ENCODE measurements at regions not wholly inside any gene's neighbourhood (a gene's known extent, or its start where the extent isn't known, plus 50 kb on each side); places are given as distances from the start of the nearest gene placed in this dataset.
A peak's percentile ranks its signal among the peaks of the same experiment; 100 is the strongest.

- peaks cover 0 to 16% (median 4%) of the 10 kb centered on the region in 4 donors for H3K4me1 ChIP-seq
- intact Hi-C loops (cut with DNase I), result no loop called here
- no peaks in the 10 kb centered on the region for H3K9me3 ChIP-seq
- no peaks in the 10 kb centered on the region for H3K27me3 ChIP-seq
- H3K36me3 ChIP-seq, result no peaks in the 10 kb centered on the region
- TF ChIP-seq CTCF (IDR thresholded peaks at IDR 0.05), result no peak
- DNase-seq (no peak), ATAC-seq (peak; percentile 64 to 95 (median 76))
- H3K27ac ChIP-seq, result no peak overlapping the region
- no peak overlapping the region for H3K4me3 ChIP-seq
Observed at GRCh38 chr11:26143566-26144290, 188.2 kb upstream of the ANO3 start.

- intact Hi-C loops (cut with DNase I), result no loop called here
- no peak overlapping the region for H3K4me3 ChIP-seq
- TF ChIP-seq POLR2A (IDR thresholded peaks at IDR 0.05), result no peak
- H3K9me3 ChIP-seq, result no peaks in the 10 kb centered on the region
- DNase-seq (no peak), ATAC-seq (peak in 3 of 4 donors; percentile 54 to 81 (median 76))
- no peak overlapping the region for H3K27ac ChIP-seq
- WGBS (ENCODE audit: insufficient coverage, low coverage, low lambda C conversion rate, missing lambda C conversion rate), result 8% methylated on average over 2 of the region's 2 CpGs
- peaks cover 0 to 16% (median 4%) of the 10 kb centered on the region in 4 donors for H3K4me1 ChIP-seq
- no peaks in the 10 kb centered on the region for H3K36me3 ChIP-seq
- H3K27me3 ChIP-seq, result no peaks in the 10 kb centered on the region
Observed at GRCh38 chr11:26144291-26144690, 187.6 kb upstream of the ANO3 start.

GRCh38 chr11:26144911-26145310 is 187.0 kb upstream of the ANO3 start:
- TF ChIP-seq CTCF (IDR thresholded peaks at IDR 0.05) (no peak), POLR2A (IDR thresholded peaks at IDR 0.05) (no peak)
- no peak for ATAC-seq
- H3K9me3 ChIP-seq, result no peaks in the 10 kb centered on the region
- no peak overlapping the region for H3K4me3 ChIP-seq
- H3K36me3 ChIP-seq, result no peaks in the 10 kb centered on the region
- H3K27ac ChIP-seq, result no peak overlapping the region
- no peaks in the 10 kb centered on the region for H3K27me3 ChIP-seq
- H3K4me1 ChIP-seq, result peaks cover 0 to 16% (median 4%) of the 10 kb centered on the region in 4 donors
- no peak for DNase-seq
- intact Hi-C loops (cut with DNase I), result no loop called here

- intact Hi-C loops (cut with DNase I), result no loop called here
- Histone ChIP-seq H3K36me3 (no peaks in the 10 kb centered on the region), H3K27me3 (no peaks in the 10 kb centered on the region), H3K27ac (no peak overlapping the region), H3K4me3 (no peak overlapping the region), H3K4me1 (peaks cover 0 to 2% (median under 1%) of the 10 kb centered on the region in 4 donors), H3K9me3 (no peaks in the 10 kb centered on the region)
- no peak for DNase-seq
- no peak for TF ChIP-seq POLR2A (IDR thresholded peaks at IDR 0.05)
- no peak for TF ChIP-seq CTCF (IDR thresholded peaks at IDR 0.05)
- WGBS (ENCODE audit: insufficient coverage, low coverage, low lambda C conversion rate, missing lambda C conversion rate), result 84% methylated on average over 14 of the region's 21 CpGs
- no peak for ATAC-seq
Observed at GRCh38 chr11:26149585-26149984, 182.3 kb upstream of the ANO3 start.

GRCh38 chr11:26150031-26150430 is 181.9 kb upstream of the ANO3 start:
- no peaks in the 10 kb centered on the region for H3K27me3 ChIP-seq
- TF ChIP-seq CTCF (IDR thresholded peaks at IDR 0.05), result no peak
- no peaks in the 10 kb centered on the region for H3K4me1 ChIP-seq
- H3K9me3 ChIP-seq, result no peaks in the 10 kb centered on the region
- no peak overlapping the region for H3K27ac ChIP-seq
- WGBS (ENCODE audit: insufficient coverage, low coverage, low lambda C conversion rate, missing lambda C conversion rate), result 89% methylated on average over 6 of the region's 8 CpGs
- no peaks in the 10 kb centered on the region for H3K36me3 ChIP-seq
- H3K4me3 ChIP-seq, result no peak overlapping the region
- DNase-seq (no peak), ATAC-seq (no peak)
- intact Hi-C loops (cut with DNase I), result no loop called here
